HG02870 (cell line): ENCODE measurements at regions not wholly inside any gene's neighbourhood (a gene's known extent, or its start where the extent isn't known, plus 50 kb on each side); places are given as distances from the start of the nearest gene placed in this dataset.

Experiments
- ATAC-seq: cut with Tn5 transposase; IDR thresholded peaks from one replicate; pipeline ENCODE4 v1.9.1; 2021; ENCODE audit warnings: mild to moderate bottlenecking, moderate library complexity; ENCODE audit not compliant: unreplicated experiment

- ATAC-seq, result no peak
These were observed 126.6 kb downstream of the PSMG1 start for GRCh38 chr21:39056636-39057035.

GRCh38 chr21:39055167-39055767 lies 128.0 kb downstream of the PSMG1 start:
- no peak for ATAC-seq

- no peak for ATAC-seq
These were observed 129.2 kb downstream of the PSMG1 start for GRCh38 chr21:39054066-39054465.

GRCh38 chr21:39053126-39053525 lies 130.1 kb downstream of the PSMG1 start:
- no peak for ATAC-seq

GRCh38 chr21:39052718-39053117 lies 130.5 kb downstream of the PSMG1 start:
- ATAC-seq, result no peak

- no peak for ATAC-seq
These were observed 131.7 kb downstream of the PSMG1 start for GRCh38 chr21:39051588-39051949.

GRCh38 chr21:39050841-39051587 lies 132.2 kb downstream of the PSMG1 start:
- no peak for ATAC-seq

- ATAC-seq, result no peak
These were observed 134.7 kb downstream of the PSMG1 start for GRCh38 chr21:39048574-39048973.

GRCh38 chr21:39048064-39048463 lies 135.2 kb downstream of the PSMG1 start:
- ATAC-seq, result no peak

GRCh38 chr21:39047046-39047445 lies 136.2 kb downstream of the PSMG1 start:
- no peak for ATAC-seq

- ATAC-seq, result no peak
These were observed 136.9 kb downstream of the PSMG1 start for GRCh38 chr21:39046236-39046916.

- no peak for ATAC-seq
These were observed 141.4 kb downstream of the PSMG1 start for GRCh38 chr21:39041816-39042215.

- ATAC-seq, result no peak
These were observed 142.6 kb downstream of the PSMG1 start for GRCh38 chr21:39040494-39041110.

- no peak for ATAC-seq
These were observed 145.3 kb downstream of the PSMG1 start for GRCh38 chr21:39037807-39038405.

- no peak for ATAC-seq
These were observed 146.7 kb downstream of the PSMG1 start for GRCh38 chr21:39036581-39036980.

- no peak for ATAC-seq
These were observed 148.4 kb downstream of the PSMG1 start for GRCh38 chr21:39034590-39035536.

- no peak for ATAC-seq
These were observed 149.2 kb downstream of the PSMG1 start for GRCh38 chr21:39033878-39034589.

- ATAC-seq, result no peak
These were observed 153.1 kb downstream of the PSMG1 start for GRCh38 chr21:39029900-39030884.
